B cell (primary cell): ENCODE measurements at regions not wholly inside any gene's neighbourhood (a gene's known extent, or its start where the extent isn't known, plus 50 kb on each side); places are given as distances from the start of the nearest gene placed in this dataset.

Experiments
- ATAC-seq: fragments of 200-7000 bp; cut with Tn5 transposase; one replicate; pipeline ENCODE4 v1.10.0; 2021; ENCODE audit warnings: low read depth, mild to moderate bottlenecking, moderate number of reproducible peaks, moderate library complexity
- CTCF ChIA-PET: fragments of 350-600 bp; sonication (Branson Sonifier 250); formaldehyde crosslinking; loops from one replicate; lab custom pipeline; 2021; ENCODE audit warnings: antibody characterized with exemption, inconsistent platforms; lab: Charles Lee
- POLR2A ChIA-PET: fragments of 350-600 bp; sonication (Branson Sonifier 250); formaldehyde crosslinking; loops from one replicate; lab custom pipeline; 2021; ENCODE audit warnings: antibody characterized with exemption; lab: Charles Lee
- DNase-seq: peaks from one replicate; pipeline ENCODE4 v3.0.0; 2013
- H2AFZ ChIP-seq: 2 replicates; pipeline ENCODE4 v1.6.1; 2012; ENCODE audit warnings: mild to moderate bottlenecking, low read depth, low read length; ENCODE audit not compliant: insufficient read depth, poor library complexity, severe bottlenecking
- H3K27ac ChIP-seq, 2 donors: 1 replicate in 1 of 2; 2 replicates in 1 of 2; pipeline ENCODE4 v1.5.1; 2012 to 2013; ENCODE audit warnings: low read length in 2 of 2, mild to moderate bottlenecking in 2 of 2, moderate library complexity in 1 of 2
- H3K27me3 ChIP-seq, 4 experiments: fragments of 200-600 bp in 1 of 4; sonication (generic) in 1 of 4; replicated peaks in 1 of 4; 1 replicate in 2 of 4; 2 replicates in 2 of 4; pipeline versions ENCODE4 v1.6.1 to v1.7.0; 2013 to 2016; ENCODE audit warnings: low read length in 3 of 4, mild to moderate bottlenecking in 2 of 4, mixed read lengths in 1 of 4, moderate library complexity in 1 of 4; ENCODE audit not compliant: insufficient read depth in 4 of 4, control insufficient read depth in 3 of 4; ENCODE audit errors: control extremely low read depth in 1 of 4
- H3K36me3 ChIP-seq, 2 experiments: replicated peaks in 1 of 2; 1 replicate in 1 of 2; 2 replicates in 1 of 2; pipeline versions ENCODE4 v1.6.1 to v1.7.1; 2013; ENCODE audit warnings: low read length in 1 of 2; ENCODE audit not compliant: insufficient read depth in 2 of 2, control insufficient read depth in 1 of 2; ENCODE audit errors: control extremely low read depth in 1 of 2, extremely low read depth in 1 of 2
- H3K4me1 ChIP-seq, 2 donors: fragments of 200-600 bp in 1 of 2; sonication (generic) in 1 of 2; 1 replicate in 1 of 2; 2 replicates in 1 of 2; pipeline versions ENCODE4 v1.5.1 to v1.6.1; 2013 to 2017; ENCODE audit warnings: low read length in 2 of 2; ENCODE audit not compliant: control insufficient read depth in 2 of 2, insufficient read depth in 2 of 2
- H3K4me2 ChIP-seq: replicated peaks from 2 replicates; pipeline ENCODE3; 2012; ENCODE audit warnings: mild to moderate bottlenecking, low read depth, low read length; ENCODE audit not compliant: poor library complexity, severe bottlenecking
- H3K4me3 ChIP-seq, 5 experiments: fragments of 200-600 bp in 1 of 5; sonication (generic) in 1 of 5; 1 replicate in 3 of 5; 2 replicates in 2 of 5; pipeline versions ENCODE4 v1.5.1 to v1.7.0; 2011 to 2016; ENCODE audit warnings: low read length in 4 of 5, mild to moderate bottlenecking in 4 of 5, low read depth in 2 of 5, control low read depth in 1 of 5, moderate library complexity in 1 of 5; ENCODE audit not compliant: insufficient read depth in 1 of 5; ENCODE audit errors: control extremely low read depth in 1 of 5, extremely low read depth in 1 of 5
- H3K79me2 ChIP-seq: fragments of 200-600 bp; sonication (generic); one replicate; pipeline ENCODE4 v1.6.0; 2016; ENCODE audit warnings: low read length; ENCODE audit not compliant: control insufficient read depth, insufficient read depth
- H3K9ac ChIP-seq: fragments of 200-600 bp; sonication (generic); 2 replicates; pipeline ENCODE4 v1.6.1; 2017; ENCODE audit warnings: mild to moderate bottlenecking, low read length, moderate library complexity
- H3K9me3 ChIP-seq, 3 donors: one replicate each; pipeline versions ENCODE4 v1.6.1 to v1.7.1; 2013; ENCODE audit warnings: low read length in 2 of 3; ENCODE audit not compliant: control insufficient read depth in 2 of 3, insufficient read depth in 1 of 3; ENCODE audit errors: control extremely low read depth in 1 of 3
- H4K20me1 ChIP-seq: 2 replicates; pipeline ENCODE4 v1.6.0; 2012; ENCODE audit warnings: mild to moderate bottlenecking, low read length; ENCODE audit not compliant: insufficient read depth, control insufficient read depth, poor library complexity, severe bottlenecking
- H3K27ac Mint-ChIP-seq: one replicate; pipeline ENCODE4 v1.8.0; 2021; ENCODE audit warnings: mixed read lengths
- H3K27me3 Mint-ChIP-seq: one replicate; pipeline ENCODE4 v1.8.0; 2021; ENCODE audit warnings: mixed read lengths
- H3K4me1 Mint-ChIP-seq: one replicate; pipeline ENCODE4 v1.8.0; 2021; ENCODE audit warnings: mixed read lengths
- H3K4me3 Mint-ChIP-seq: one replicate; pipeline ENCODE4 v1.8.0; 2021; ENCODE audit warnings: mixed read lengths
- H3K9me3 Mint-ChIP-seq: one replicate; pipeline ENCODE4 v1.8.0; 2022; ENCODE audit warnings: mixed read lengths; ENCODE audit not compliant: insufficient read depth
- CTCF ChIP-seq: fragments of 200-600 bp; IDR thresholded peaks from one replicate; pipeline ENCODE4 v1.8.0; 2022; ENCODE audit warnings: antibody characterized with exemption, mild to moderate bottlenecking
- EZH2 ChIP-seq: IDR thresholded peaks from 2 replicates; pipeline ENCODE4 v1.6.1; 2012; ENCODE audit warnings: borderline replicate concordance, low read depth, mild to moderate bottlenecking, moderate library complexity, low read length; ENCODE audit not compliant: insufficient read depth, poor library complexity, severe bottlenecking
- WGBS: methylation state at CpG from one replicate; pipeline ENCODE4 v1.1.5; 2013; ENCODE audit warnings: missing lambda C conversion rate; ENCODE audit not compliant: insufficient coverage; 5-methylcytosine and 5-hydroxymethylcytosine counted together
- intact Hi-C: fragments of 100-400 bp; cut with micrococcal nuclease; formaldehyde crosslinking; loops from one replicate; pipeline ENCODE4 v1.10.0; 2022

- no peaks in the 10 kb centered on the region for H3K36me3 ChIP-seq
- DNase-seq (no peak), ATAC-seq (no peak)
- POLR2A ChIA-PET, result no interaction called here
- no peak overlapping the region for H3K4me2 ChIP-seq
- Mint-ChIP-seq H3K9me3 (no peaks in the 10 kb centered on the region), H3K4me3 (no peak overlapping the region), H3K27ac (no peak overlapping the region), H3K4me1 (peaks cover 7% of the 10 kb centered on the region), H3K27me3 (no peaks in the 10 kb centered on the region)
- H3K4me3 ChIP-seq, result no peak overlapping the region
- H3K9me3 ChIP-seq, result peaks cover 0 to 10% (median 0%) of the 10 kb centered on the region in 3 donors
- H2AFZ ChIP-seq, result no peak overlapping the region
- peaks cover 0 to 3% of the 10 kb centered on the region in 2 donors for H3K4me1 ChIP-seq
- no peak overlapping the region for H3K9ac ChIP-seq
- no peaks in the 10 kb centered on the region for H4K20me1 ChIP-seq
- no CpG with 5 or more reads among the region's 3 CpGs for WGBS
- no peaks in the 10 kb centered on the region for H3K79me2 ChIP-seq
- H3K27ac ChIP-seq, result no peak overlapping the region
- CTCF ChIA-PET, result no interaction called here
- intact Hi-C loops, result no loop called here
- no peak for TF ChIP-seq EZH2
- no peak for TF ChIP-seq CTCF
- no peaks in the 10 kb centered on the region for H3K27me3 ChIP-seq
Observed at GRCh38 chrX:39950018-39950688, 147.6 kb downstream of the BCOR start.

- no peak overlapping the region for H3K4me3 ChIP-seq
- no peaks in the 10 kb centered on the region for H3K79me2 ChIP-seq
- no peak overlapping the region for H3K27ac Mint-ChIP-seq
- no peak overlapping the region for H2AFZ ChIP-seq
- H3K9me3 Mint-ChIP-seq, result no peaks in the 10 kb centered on the region
- no peak overlapping the region for H3K4me2 ChIP-seq
- ChIA-PET POLR2A (no interaction called here), CTCF (no interaction called here)
- DNase-seq (no peak), ATAC-seq (no peak)
- H3K27me3 ChIP-seq, result no peaks in the 10 kb centered on the region
- intact Hi-C loops, result no loop called here
- no peak overlapping the region for H3K9ac ChIP-seq
- H3K4me3 Mint-ChIP-seq, result no peak overlapping the region
- no peaks in the 10 kb centered on the region for H3K27me3 Mint-ChIP-seq
- no peaks in the 10 kb centered on the region for H3K36me3 ChIP-seq
- no CpG with 5 or more reads among the region's 3 CpGs for WGBS
- peaks cover 9% of the 10 kb centered on the region for H3K4me1 Mint-ChIP-seq
- H3K9me3 ChIP-seq, result peaks cover 0 to 10% (median 0%) of the 10 kb centered on the region in 3 donors
- peaks cover 0 to 3% of the 10 kb centered on the region in 2 donors for H3K4me1 ChIP-seq
- H4K20me1 ChIP-seq, result no peaks in the 10 kb centered on the region
- TF ChIP-seq CTCF, result no peak
- no peak overlapping the region for H3K27ac ChIP-seq
Observed at GRCh38 chrX:39952989-39953388, 144.8 kb downstream of the BCOR start.
